HEK293 (cell line): ENCODE measurements at regions not wholly inside any gene's neighbourhood (a gene's known extent, or its start where the extent isn't known, plus 50 kb on each side); places are given as distances from the start of the nearest gene placed in this dataset.

Experiments used
- ATF2 ChIP-seq: fragments of 450-650 bp; formaldehyde crosslinking; IDR thresholded peaks from 2 replicates; pipeline ENCODE4 v1.5.1; 2016; ENCODE audit warnings: missing biosample characterization, missing genetic modification characterization, low read depth
- BCL11A ChIP-seq: fragments of 450-650 bp; formaldehyde crosslinking; IDR thresholded peaks from 2 replicates; pipeline ENCODE4 v1.5.1; 2016; ENCODE audit warnings: low read depth, missing biosample characterization, missing genetic modification characterization
- ELK4 ChIP-seq: IDR thresholded peaks from 2 replicates; pipeline ENCODE4 v1.6.1; 2011; ENCODE audit warnings: mild to moderate bottlenecking, low read depth, low read length, borderline replicate concordance
- SCRT2 ChIP-seq: fragments of 450-650 bp; formaldehyde crosslinking; IDR thresholded peaks from 2 replicates; pipeline ENCODE4 v1.5.1; 2016; ENCODE audit warnings: missing biosample characterization, missing genetic modification characterization
- WT1 ChIP-seq: fragments of 450-650 bp; formaldehyde crosslinking; IDR thresholded peaks from 2 replicates; pipeline ENCODE4 v1.5.1; 2016; ENCODE audit warnings: missing biosample characterization, missing genetic modification characterization
- ZBTB1 ChIP-seq: fragments of 450-650 bp; formaldehyde crosslinking; IDR thresholded peaks from 2 replicates; pipeline ENCODE4 v1.5.1; 2016; ENCODE audit warnings: missing biosample characterization, missing genetic modification characterization
- ZEB2 ChIP-seq: fragments of 450-650 bp; formaldehyde crosslinking; IDR thresholded peaks from 2 replicates; pipeline ENCODE4 v1.5.1; 2016; ENCODE audit warnings: missing biosample characterization, missing genetic modification characterization
- ZFP37 ChIP-seq: fragments of 450-650 bp; formaldehyde crosslinking; IDR thresholded peaks from 2 replicates; pipeline ENCODE4 v1.5.1; 2016; ENCODE audit warnings: missing biosample characterization, missing genetic modification characterization
- ZIC2 ChIP-seq: fragments of 450-650 bp; formaldehyde crosslinking; IDR thresholded peaks from 2 replicates; pipeline ENCODE4 v1.5.1; 2016; ENCODE audit warnings: missing biosample characterization, missing genetic modification characterization
- ZNF114 ChIP-seq: fragments of 450-650 bp; formaldehyde crosslinking; IDR thresholded peaks from 2 replicates; pipeline ENCODE4 v1.5.0; 2017; ENCODE audit warnings: missing biosample characterization, missing genetic modification characterization
- ZNF133 ChIP-seq: fragments of 450-650 bp; formaldehyde crosslinking; IDR thresholded peaks from 2 replicates; pipeline ENCODE4 v1.5.1; 2016; ENCODE audit warnings: missing biosample characterization, missing genetic modification characterization
- ZNF174 ChIP-seq: fragments of 450-650 bp; formaldehyde crosslinking; IDR thresholded peaks from 2 replicates; pipeline ENCODE4 v1.5.0; 2017; ENCODE audit warnings: missing biosample characterization, mild to moderate bottlenecking, missing genetic modification characterization
- ZNF214 ChIP-seq: fragments of 450-650 bp; formaldehyde crosslinking; IDR thresholded peaks from 2 replicates; pipeline ENCODE4 v1.5.1; 2017; ENCODE audit warnings: missing biosample characterization, mild to moderate bottlenecking, missing genetic modification characterization, borderline replicate concordance
- ZNF223 ChIP-seq: fragments of 450-650 bp; formaldehyde crosslinking; IDR thresholded peaks from 2 replicates; pipeline ENCODE4 v1.5.1; 2016; ENCODE audit warnings: missing biosample characterization, missing genetic modification characterization
- ZNF266 ChIP-seq: fragments of 450-650 bp; formaldehyde crosslinking; IDR thresholded peaks from 2 replicates; pipeline ENCODE4 v1.5.1; 2016; ENCODE audit warnings: missing biosample characterization, missing genetic modification characterization, low read depth
- ZNF391 ChIP-seq: fragments of 450-650 bp; formaldehyde crosslinking; IDR thresholded peaks from 2 replicates; pipeline ENCODE4 v1.5.1; 2016; ENCODE audit warnings: low read depth, missing biosample characterization, missing genetic modification characterization, borderline replicate concordance
- ZNF394 ChIP-seq: fragments of 450-650 bp; formaldehyde crosslinking; IDR thresholded peaks from 2 replicates; pipeline ENCODE4 v1.5.1; 2016; ENCODE audit warnings: missing biosample characterization, missing genetic modification characterization, mild to moderate bottlenecking, moderate library complexity, borderline replicate concordance
- ZNF404 ChIP-seq: fragments of 450-650 bp; formaldehyde crosslinking; IDR thresholded peaks from 2 replicates; pipeline ENCODE4 v1.5.1; 2017; ENCODE audit warnings: missing biosample characterization, missing genetic modification characterization
- ZNF510 ChIP-seq: fragments of 450-650 bp; formaldehyde crosslinking; IDR thresholded peaks from 2 replicates; pipeline ENCODE4 v1.5.1; 2018; ENCODE audit warnings: mild to moderate bottlenecking, missing genetic modification characterization, missing biosample characterization; ENCODE audit not compliant: insufficient replicate concordance
- ZNF629 ChIP-seq: fragments of 450-650 bp; formaldehyde crosslinking; IDR thresholded peaks from 2 replicates; pipeline ENCODE4 v1.5.1; 2017; ENCODE audit warnings: missing biosample characterization, missing genetic modification characterization
- ZNF658 ChIP-seq: fragments of 450-650 bp; formaldehyde crosslinking; IDR thresholded peaks from 2 replicates; pipeline ENCODE4; 2016; ENCODE audit warnings: missing biosample characterization, missing genetic modification characterization
- ZNF76 ChIP-seq: fragments of 450-650 bp; formaldehyde crosslinking; IDR thresholded peaks from 2 replicates; pipeline ENCODE4; 2016; ENCODE audit warnings: low read depth, missing biosample characterization, missing genetic modification characterization, borderline replicate concordance
- ZNF785 ChIP-seq: fragments of 450-650 bp; formaldehyde crosslinking; IDR thresholded peaks from 2 replicates; pipeline ENCODE4 v1.5.1; 2016; ENCODE audit warnings: missing biosample characterization, missing genetic modification characterization
- TF ChIP-seq, protein P1 (sequence below): fragments of 450-650 bp; formaldehyde crosslinking; IDR thresholded peaks from 2 replicates; pipeline ENCODE4 v1.5.1; 2016; ENCODE audit warnings: missing biosample characterization, missing genetic modification characterization
- TF ChIP-seq, protein P2 (sequence below): fragments of 450-650 bp; IDR thresholded peaks from 2 replicates; pipeline ENCODE4 v1.5.1; 2018; ENCODE audit warnings: missing biosample characterization, mild to moderate bottlenecking, missing genetic modification characterization
- TF ChIP-seq, protein P3 (sequence below): fragments of 450-650 bp; formaldehyde crosslinking; IDR thresholded peaks from 2 replicates; pipeline ENCODE4 v1.5.1; 2016; ENCODE audit warnings: missing biosample characterization, missing genetic modification characterization
- TF ChIP-seq, protein P4 (sequence below): fragments of 450-650 bp; formaldehyde crosslinking; conservative IDR thresholded peaks from 2 replicates; pipeline ENCODE4 v1.5.1; 2016; ENCODE audit warnings: low read depth, missing biosample characterization, missing genetic modification characterization

DNA sequence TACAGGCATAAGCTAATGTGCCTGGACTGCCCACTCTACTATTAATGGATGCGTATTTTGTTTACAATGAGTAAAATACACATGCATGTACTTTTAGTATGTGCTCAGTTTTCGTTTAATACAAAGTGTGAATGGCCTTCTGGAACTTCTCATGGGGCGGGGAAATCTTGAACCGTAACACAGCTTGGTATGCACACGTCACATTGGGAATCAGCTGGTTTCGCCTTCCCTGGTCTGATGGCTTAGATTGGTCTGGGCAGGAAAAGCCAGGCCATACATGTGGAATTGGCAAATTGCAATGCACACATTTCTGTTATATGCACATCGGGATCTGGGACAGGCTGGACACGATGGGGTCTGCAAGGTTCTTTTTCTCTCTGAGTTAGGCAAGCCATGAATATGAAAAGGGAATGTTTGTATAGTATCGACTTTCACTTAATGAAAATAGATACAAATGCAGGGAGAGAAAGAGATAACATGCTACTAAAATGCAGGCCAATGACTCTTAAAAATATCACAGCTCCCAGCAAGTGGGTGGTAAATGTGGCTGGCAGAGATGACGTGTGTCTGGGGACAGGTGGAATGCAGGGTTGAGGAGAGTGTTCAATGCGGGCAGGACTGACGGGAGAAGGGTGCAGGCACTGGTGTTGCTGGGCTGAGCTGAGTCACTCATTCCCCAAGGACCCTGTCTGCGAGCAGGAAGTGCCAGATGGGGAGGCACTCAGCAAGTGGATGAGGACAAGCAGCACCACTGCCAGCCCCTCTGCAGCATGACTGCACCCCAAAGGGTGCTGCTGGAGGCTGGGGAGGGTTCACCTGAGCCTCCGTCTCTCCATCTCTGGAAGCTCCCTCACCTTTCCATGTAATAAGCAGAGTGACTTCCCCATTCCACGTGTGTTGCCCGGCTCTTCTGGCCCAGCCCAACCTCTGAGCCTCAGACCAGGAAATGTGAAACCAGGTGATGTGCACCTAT lies 204.0 kb upstream of the GPR12 start (continued):
- TF ChIP-seq BCL11A (tag by site-specific recombination) = no peak
- TF ChIP-seq ZNF223 (tag by site-specific recombination) = peak; percentile 99
- no peak for TF ChIP-seq ZNF785
- TF ChIP-seq ZNF266 (tag by site-specific recombination) = no peak
- no peak for TF ChIP-seq ZNF214 (tag by site-specific recombination)
- 0 out of 2 replicates have a peak, but pooled peaks have one; percentile 47 for TF ChIP-seq ZNF76 (tag by site-specific recombination)
- no peak for TF ChIP-seq ZNF114 (tag by site-specific recombination)
- TF ChIP-seq ZFP37 (tag by site-specific recombination) = no peak
- TF ChIP-seq ATF2 (tag by site-specific recombination) = 0 out of 2 replicates have a peak, but pooled peaks have one; percentile 30
- TF ChIP-seq ZIC2 (tag by site-specific recombination) = no peak
- no peak for TF ChIP-seq ZNF174 (tag by site-specific recombination)
- no peak for TF ChIP-seq WT1
- TF ChIP-seq, protein P1, sequence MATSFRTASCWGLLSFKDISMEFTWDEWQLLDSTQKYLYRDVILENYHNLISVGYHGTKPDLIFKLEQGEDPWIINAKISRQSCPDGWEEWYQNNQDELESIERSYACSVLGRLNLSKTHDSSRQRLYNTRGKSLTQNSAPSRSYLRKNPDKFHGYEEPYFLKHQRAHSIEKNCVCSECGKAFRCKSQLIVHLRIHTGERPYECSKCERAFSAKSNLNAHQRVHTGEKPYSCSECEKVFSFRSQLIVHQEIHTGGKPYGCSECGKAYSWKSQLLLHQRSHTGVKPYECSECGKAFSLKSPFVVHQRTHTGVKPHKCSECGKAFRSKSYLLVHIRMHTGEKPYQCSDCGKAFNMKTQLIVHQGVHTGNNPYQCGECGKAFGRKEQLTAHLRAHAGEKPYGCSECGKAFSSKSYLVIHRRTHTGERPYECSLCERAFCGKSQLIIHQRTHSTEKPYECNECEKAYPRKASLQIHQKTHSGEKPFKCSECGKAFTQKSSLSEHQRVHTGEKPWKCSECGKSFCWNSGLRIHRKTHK (tag by site-specific recombination) = no peak
- TF ChIP-seq, protein P2, sequence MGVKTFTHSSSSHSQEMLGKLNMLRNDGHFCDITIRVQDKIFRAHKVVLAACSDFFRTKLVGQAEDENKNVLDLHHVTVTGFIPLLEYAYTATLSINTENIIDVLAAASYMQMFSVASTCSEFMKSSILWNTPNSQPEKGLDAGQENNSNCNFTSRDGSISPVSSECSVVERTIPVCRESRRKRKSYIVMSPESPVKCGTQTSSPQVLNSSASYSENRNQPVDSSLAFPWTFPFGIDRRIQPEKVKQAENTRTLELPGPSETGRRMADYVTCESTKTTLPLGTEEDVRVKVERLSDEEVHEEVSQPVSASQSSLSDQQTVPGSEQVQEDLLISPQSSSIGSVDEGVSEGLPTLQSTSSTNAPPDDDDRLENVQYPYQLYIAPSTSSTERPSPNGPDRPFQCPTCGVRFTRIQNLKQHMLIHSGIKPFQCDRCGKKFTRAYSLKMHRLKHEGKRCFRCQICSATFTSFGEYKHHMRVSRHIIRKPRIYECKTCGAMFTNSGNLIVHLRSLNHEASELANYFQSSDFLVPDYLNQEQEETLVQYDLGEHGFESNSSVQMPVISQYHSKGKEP (tag by site-specific recombination) = peak; percentile 65; the same call in 1 of the 2 replicates
- peak; percentile 82 for TF ChIP-seq SCRT2 (tag by site-specific recombination)
- TF ChIP-seq ZEB2 = peak; percentile 70; the same call in 1 of the 2 replicates
- no peak for TF ChIP-seq ZBTB1
- no peak for TF ChIP-seq ELK4
- no peak for TF ChIP-seq ZNF510 (tag by site-specific recombination)
- peak; percentile 85 for TF ChIP-seq ZNF629 (tag by site-specific recombination)
- TF ChIP-seq ZNF658 = no peak
- TF ChIP-seq ZNF391 (tag by site-specific recombination) = no peak
- TF ChIP-seq ZNF394 (tag by site-specific recombination) = no peak
- TF ChIP-seq, protein P3, sequence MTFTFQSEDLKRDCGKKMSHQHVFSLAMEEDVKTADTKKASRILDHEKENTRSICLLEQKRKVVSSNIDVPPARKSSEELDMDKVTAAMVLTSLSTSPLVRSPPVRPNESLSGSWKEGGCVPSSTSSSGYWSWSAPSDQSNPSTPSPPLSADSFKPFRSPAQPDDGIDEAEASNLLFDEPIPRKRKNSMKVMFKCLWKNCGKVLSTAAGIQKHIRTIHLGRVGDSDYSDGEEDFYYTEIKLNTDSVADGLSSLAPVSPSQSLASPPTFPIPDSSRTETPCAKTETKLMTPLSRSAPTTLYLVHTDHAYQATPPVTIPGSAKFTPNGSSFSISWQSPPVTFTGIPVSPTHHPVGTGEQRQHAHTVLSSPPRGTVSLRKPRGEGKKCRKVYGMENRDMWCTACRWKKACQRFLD (tag by site-specific recombination) = no peak
- no peak for TF ChIP-seq ZNF404 (tag by site-specific recombination)
- TF ChIP-seq, protein P4, sequence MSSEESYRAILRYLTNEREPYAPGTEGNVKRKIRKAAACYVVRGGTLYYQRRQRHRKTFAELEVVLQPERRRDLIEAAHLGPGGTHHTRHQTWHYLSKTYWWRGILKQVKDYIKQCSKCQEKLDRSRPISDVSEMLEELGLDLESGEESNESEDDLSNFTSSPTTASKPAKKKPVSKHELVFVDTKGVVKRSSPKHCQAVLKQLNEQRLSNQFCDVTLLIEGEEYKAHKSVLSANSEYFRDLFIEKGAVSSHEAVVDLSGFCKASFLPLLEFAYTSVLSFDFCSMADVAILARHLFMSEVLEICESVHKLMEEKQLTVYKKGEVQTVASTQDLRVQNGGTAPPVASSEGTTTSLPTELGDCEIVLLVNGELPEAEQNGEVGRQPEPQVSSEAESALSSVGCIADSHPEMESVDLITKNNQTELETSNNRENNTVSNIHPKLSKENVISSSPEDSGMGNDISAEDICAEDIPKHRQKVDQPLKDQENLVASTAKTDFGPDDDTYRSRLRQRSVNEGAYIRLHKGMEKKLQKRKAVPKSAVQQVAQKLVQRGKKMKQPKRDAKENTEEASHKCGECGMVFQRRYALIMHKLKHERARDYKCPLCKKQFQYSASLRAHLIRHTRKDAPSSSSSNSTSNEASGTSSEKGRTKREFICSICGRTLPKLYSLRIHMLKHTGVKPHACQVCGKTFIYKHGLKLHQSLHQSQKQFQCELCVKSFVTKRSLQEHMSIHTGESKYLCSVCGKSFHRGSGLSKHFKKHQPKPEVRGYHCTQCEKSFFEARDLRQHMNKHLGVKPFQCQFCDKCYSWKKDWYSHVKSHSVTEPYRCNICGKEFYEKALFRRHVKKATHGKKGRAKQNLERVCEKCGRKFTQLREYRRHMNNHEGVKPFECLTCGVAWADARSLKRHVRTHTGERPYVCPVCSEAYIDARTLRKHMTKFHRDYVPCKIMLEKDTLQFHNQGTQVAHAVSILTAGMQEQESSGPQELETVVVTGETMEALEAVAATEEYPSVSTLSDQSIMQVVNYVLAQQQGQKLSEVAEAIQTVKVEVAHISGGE (tag by site-specific recombination) = 0 out of 2 replicates have a peak, but pooled peaks have one; percentile 14
- no peak for TF ChIP-seq ZNF133 (tag by site-specific recombination)
